HepG2 (cell line): ENCODE measurements at regions not wholly inside any gene's neighbourhood (a gene's known extent, or its start where the extent isn't known, plus 50 kb on each side); places are given as distances from the start of the nearest gene placed in this dataset.

Experiments
- ATAC-seq: fragments of 200-7000 bp; cut with Tn5 transposase; 3 replicates; pipeline ENCODE4 v1.9.1; 2020; ENCODE audit warnings: mild to moderate bottlenecking, moderate library complexity
- BruUV-seq: library from RNA; stranded (reverse); fragments of 400-500 nt; replicated peaks from 2 replicates; lab custom pipeline; 2021; lab: Mats Ljungman, UMichigan
- CTCF ChIA-PET: fragments of 300-600 bp; formaldehyde crosslinking; extraction: SDS; loops from one replicate; lab custom pipeline; 2021; ENCODE audit warnings: low total read pairs, inconsistent platforms, low intra/inter-chr PET ratio; lab: Yijun Ruan, JAX
- POLR2A ChIA-PET: fragments of 350-600 bp; sonication (Branson Sonifier 250); formaldehyde crosslinking; loops from one replicate; lab custom pipeline; 2020; ENCODE audit warnings: antibody characterized with exemption, inconsistent platforms; lab: Yijun Ruan, JAX
- DNase-seq: peaks from one replicate; pipeline ENCODE4 v3.0.0-alpha.2; 2015; ENCODE audit warnings: low spot score
- FAIRE-seq: peaks from 3 replicates; lab custom pipeline; 2011; peaks lifted over from hg19 to GRCh38; lab: Jason Lieb, UNC
- H2AFZ ChIP-seq: one replicate; pipeline ENCODE4 v1.6.1; 2011; ENCODE audit warnings: low read length, inconsistent platforms
- H3K27ac ChIP-seq: fragments of 300-600 bp; 3 replicates; pipeline ENCODE4 v1.8.0; 2011; ENCODE audit warnings: mixed run types, mild to moderate bottlenecking, mixed read lengths, low read length, inconsistent platforms; ENCODE audit not compliant: insufficient read depth; ENCODE audit errors: extremely low read length
- H3K27me3 ChIP-seq, 2 experiments: fragments of 200-600 bp in 1 of 2; 2 replicates in 1 of 2; 3 replicates in 1 of 2; pipeline versions ENCODE4 v1.6.0 to v1.8.0; 2011; ENCODE audit warnings: low read length in 2 of 2, mild to moderate bottlenecking in 2 of 2, moderate library complexity in 2 of 2, inconsistent platforms in 1 of 2; ENCODE audit not compliant: insufficient read depth in 2 of 2, control insufficient read depth in 1 of 2
- H3K36me3 ChIP-seq, 2 experiments: fragments of 200-600 bp in 1 of 2; replicated peaks in 1 of 2; 2 replicates in 1 of 2; 3 replicates in 1 of 2; pipeline versions ENCODE4 v1.5.1 to v1.8.0; 2011; ENCODE audit warnings: low read length in 2 of 2, inconsistent platforms in 1 of 2; ENCODE audit not compliant: insufficient read depth in 2 of 2, control insufficient read depth in 1 of 2
- H3K4me1 ChIP-seq: 2 replicates; pipeline ENCODE4 v1.5.1; 2012; ENCODE audit warnings: low read length, inconsistent platforms; ENCODE audit not compliant: insufficient read depth
- H3K4me2 ChIP-seq: 2 replicates; pipeline ENCODE4 v1.6.0; 2011; ENCODE audit warnings: low read depth, low read length, inconsistent platforms
- H3K4me3 ChIP-seq, 3 experiments: fragments of 200-600 bp in 1 of 3; sonication (generic), shearing (Covaris generic) in 1 of 3; replicated peaks in 1 of 3; 2 replicates each; pipeline ENCODE4 v1.5.1; 2011 to 2016; ENCODE audit warnings: low read length in 3 of 3, inconsistent platforms in 2 of 3, low read depth in 2 of 3, mild to moderate bottlenecking in 2 of 3, control low read depth in 1 of 3, mixed read lengths in 1 of 3; ENCODE audit not compliant: insufficient read depth in 1 of 3
- H3K79me2 ChIP-seq: one replicate; pipeline ENCODE4 v1.6.1; 2011; ENCODE audit warnings: low read length, inconsistent platforms; ENCODE audit not compliant: insufficient read depth
- H3K9ac ChIP-seq: 2 replicates; pipeline ENCODE4 v1.6.0; 2011; ENCODE audit warnings: mild to moderate bottlenecking, low read depth, low read length, inconsistent platforms; ENCODE audit not compliant: insufficient read depth
- H3K9me3 ChIP-seq: 2 replicates; pipeline ENCODE4 v1.5.1; 2012; ENCODE audit warnings: mild to moderate bottlenecking, low read length
- H4K20me1 ChIP-seq: 2 replicates; pipeline ENCODE4 v1.6.0; 2011; ENCODE audit warnings: inconsistent platforms, mild to moderate bottlenecking, low read length, moderate library complexity; ENCODE audit not compliant: insufficient read depth
- ATF5 ChIP-seq: sonication (generic); formaldehyde crosslinking; IDR thresholded peaks from 2 replicates; pipeline ENCODE4 v1.4.0; 2020; ENCODE audit warnings: mild to moderate bottlenecking, low read depth, missing genetic modification reagents
- E2F2 ChIP-seq: sonication (generic); formaldehyde crosslinking; IDR thresholded peaks from 2 replicates; pipeline ENCODE4 v1.4.0; 2020; ENCODE audit warnings: missing genetic modification reagents, borderline replicate concordance
- KLF13 ChIP-seq: sonication (generic); formaldehyde crosslinking; IDR thresholded peaks from 2 replicates; pipeline ENCODE4 v1.4.0; 2020; ENCODE audit warnings: mild to moderate bottlenecking, missing genetic modification reagents
- LRRFIP1 ChIP-seq: sonication (generic); formaldehyde crosslinking; conservative IDR thresholded peaks from 2 replicates; pipeline ENCODE4 v1.4.0; 2020; ENCODE audit warnings: missing genetic modification reagents
- MYC ChIP-seq: sonication (generic); formaldehyde crosslinking; IDR thresholded peaks from 2 replicates; pipeline ENCODE4 v1.9.0; 2021; ENCODE audit warnings: missing genetic modification reagents, borderline replicate concordance
- NR1H2 ChIP-seq: sonication (generic); formaldehyde crosslinking; IDR thresholded peaks from 2 replicates; pipeline ENCODE4 v1.8.1; 2022; ENCODE audit warnings: low read depth, missing genetic modification reagents, borderline replicate concordance
- NR3C1 ChIP-seq: sonication (generic); formaldehyde crosslinking; IDR thresholded peaks from 2 replicates; pipeline ENCODE4 v1.4.0; 2020; ENCODE audit warnings: missing genetic modification reagents
- REL ChIP-seq: sonication (generic); formaldehyde crosslinking; conservative IDR thresholded peaks from 2 replicates; pipeline ENCODE4 v1.8.0; 2022; ENCODE audit warnings: mild to moderate bottlenecking, missing genetic modification reagents, moderate library complexity
- SALL2 ChIP-seq: sonication (generic); formaldehyde crosslinking; IDR thresholded peaks from 2 replicates; pipeline ENCODE4 v1.8.1; 2023; ENCODE audit warnings: mild to moderate bottlenecking, missing genetic modification reagents, inconsistent platforms
- SRY ChIP-seq: sonication (generic); formaldehyde crosslinking; IDR thresholded peaks from 2 replicates; pipeline ENCODE4 v1.8.0; 2022; ENCODE audit warnings: mild to moderate bottlenecking, missing genetic modification reagents
- ZBED4 ChIP-seq: sonication (generic); formaldehyde crosslinking; IDR thresholded peaks from 2 replicates; pipeline ENCODE4 v1.4.0; 2020; ENCODE audit warnings: missing genetic modification reagents, borderline replicate concordance
- ZFP36L1 ChIP-seq: sonication (generic); formaldehyde crosslinking; IDR thresholded peaks from 2 replicates; pipeline ENCODE4 v1.8.0; 2022; ENCODE audit warnings: mild to moderate bottlenecking, missing genetic modification reagents, moderate library complexity
- ZFP37 ChIP-seq: sonication (generic); formaldehyde crosslinking; IDR thresholded peaks from 2 replicates; pipeline ENCODE4 v1.4.0; 2020; ENCODE audit warnings: missing genetic modification reagents, borderline replicate concordance
- ZNF18 ChIP-seq: sonication (generic); formaldehyde crosslinking; IDR thresholded peaks from 2 replicates; pipeline ENCODE4 v1.8.0; 2022; ENCODE audit warnings: mild to moderate bottlenecking, missing genetic modification reagents; ENCODE audit not compliant: insufficient replicate concordance
- ZNF274 ChIP-seq: sonication (generic); formaldehyde crosslinking; IDR thresholded peaks from 2 replicates; pipeline ENCODE4 v1.5.1; 2020; ENCODE audit warnings: mild to moderate bottlenecking, missing genetic modification reagents
- WGBS: methylation state at CpG from one replicate; pipeline ENCODE4 v1.1.6; 2017; ENCODE audit warnings: low lambda C conversion rate; 5-methylcytosine and 5-hydroxymethylcytosine counted together
- in situ Hi-C: cut with HindIII; loops from 2 replicates; pipeline ENCODE4 v1.10.0; 2017; ENCODE audit warnings: low pct_unique_long_range_greater_than_20kb; ENCODE audit not compliant: extremely low pct_ligation_motif_present
- intact Hi-C: fragments of 100-400 bp; cut with micrococcal nuclease; formaldehyde crosslinking; loops from one replicate; pipeline ENCODE4 v1.10.0; 2022; ENCODE audit not compliant: unreplicated experiment

- Histone ChIP-seq H3K4me1 (no peaks in the 10 kb centered on the region), H3K27me3 (no peaks in the 10 kb centered on the region), H3K9ac (no peak overlapping the region), H3K4me3 (no peak overlapping the region), H4K20me1 (no peaks in the 10 kb centered on the region), H3K4me2 (no peak overlapping the region), H3K79me2 (no peaks in the 10 kb centered on the region), H2AFZ (no peak overlapping the region), H3K27ac (no peak overlapping the region), H3K9me3 (peaks cover 67% of the 10 kb centered on the region), H3K36me3 (no peaks in the 10 kb centered on the region)
- no peak for DNase-seq
- ChIA-PET CTCF (no interaction called here), POLR2A (no interaction called here)
- BruUV-seq, result no TSS peak
- intact Hi-C loops, result no loop called here
- no peak for FAIRE-seq
- WGBS, result 6% methylated on average over 1 of the region's 1 CpG
- no peak for ATAC-seq
- in situ Hi-C loops, result no loop called here
- TF ChIP-seq MYC (CRISPR knock-in tag) (no peak), ZNF18 (CRISPR knock-in tag) (no peak), LRRFIP1 (CRISPR knock-in tag) (no peak), ATF5 (CRISPR knock-in tag) (no peak), ZNF274 (CRISPR knock-in tag) (no peak), ZFP36L1 (CRISPR knock-in tag) (no peak), ZFP37 (no peak), KLF13 (CRISPR knock-in tag) (no peak), E2F2 (CRISPR knock-in tag) (no peak), ZBED4 (CRISPR knock-in tag) (no peak), NR1H2 (CRISPR knock-in tag) (no peak), REL (no peak), SRY (no peak), SALL2 (CRISPR knock-in tag) (no peak), NR3C1 (CRISPR knock-in tag) (no peak)
Measured at GRCh38 chr13:80718970-80719369, 378.0 kb upstream of the SPRY2 start.
